Left lung (tissue), 4 donors: ENCODE measurements at regions not wholly inside any gene's neighbourhood (a gene's known extent, or its start where the extent isn't known, plus 50 kb on each side); places are given as distances from the start of the nearest gene placed in this dataset.
A peak's percentile ranks its signal among the peaks of the same experiment; 100 is the strongest.

ENCODE experiments used
- ATAC-seq: fragments of 200-7000 bp; cut with Tn5 transposase; one replicate; pipeline ENCODE4 v1.9.1; 2020; ENCODE audit warnings: moderate library complexity
- DNase-seq, 4 donors: peaks; one replicate each; pipeline ENCODE4 v3.0.0-alpha.2; 2013 to 2020
- H3K27ac ChIP-seq, 2 donors: fragments of 200-600 bp; sonication (generic) in 1 of 2; one replicate each; pipeline versions ENCODE4 v1.5.0 to v1.8.0; 2020 to 2021
- H3K27me3 ChIP-seq, 2 donors: fragments of 200-600 bp; sonication (generic) in 1 of 2; one replicate each; pipeline versions ENCODE4 v1.5.0 to v1.8.0; 2020 to 2021
- H3K36me3 ChIP-seq, 2 donors: fragments of 200-600 bp; sonication (generic) in 1 of 2; one replicate each; pipeline versions ENCODE4 v1.5.0 to v1.8.0; 2020 to 2021
- H3K4me1 ChIP-seq, 2 donors: fragments of 200-600 bp; one replicate each; pipeline ENCODE4 v1.8.0; 2021
- H3K4me3 ChIP-seq, 2 donors: fragments of 200-600 bp; sonication (generic) in 1 of 2; one replicate each; pipeline versions ENCODE4 v1.5.0 to v1.8.0; 2020 to 2021; ENCODE audit warnings: mild to moderate bottlenecking in 1 of 2
- H3K9me3 ChIP-seq, 2 donors: fragments of 200-600 bp; sonication (generic) in 1 of 2; one replicate each; pipeline versions ENCODE4 v1.5.0 to v1.8.0; 2020 to 2021
- CTCF ChIP-seq, 2 donors: fragments of 200-600 bp; sonication (generic) in 1 of 2; IDR thresholded peaks; one replicate each; pipeline versions ENCODE4 v1.5.0 to v1.8.0; 2021; ENCODE audit warnings: antibody characterized with exemption in 2 of 2
- intact Hi-C, 2 donors: fragments of 100-400 bp; cut with DNase I; formaldehyde crosslinking; loops; one replicate each; pipeline versions ENCODE4 v1.11.2 to v1.14.2; 2022
- donor health status: DM: no; HTN: yes; CAD: no.
- donor health status: DM: no; HTN: no; CAD: no.

DNA sequence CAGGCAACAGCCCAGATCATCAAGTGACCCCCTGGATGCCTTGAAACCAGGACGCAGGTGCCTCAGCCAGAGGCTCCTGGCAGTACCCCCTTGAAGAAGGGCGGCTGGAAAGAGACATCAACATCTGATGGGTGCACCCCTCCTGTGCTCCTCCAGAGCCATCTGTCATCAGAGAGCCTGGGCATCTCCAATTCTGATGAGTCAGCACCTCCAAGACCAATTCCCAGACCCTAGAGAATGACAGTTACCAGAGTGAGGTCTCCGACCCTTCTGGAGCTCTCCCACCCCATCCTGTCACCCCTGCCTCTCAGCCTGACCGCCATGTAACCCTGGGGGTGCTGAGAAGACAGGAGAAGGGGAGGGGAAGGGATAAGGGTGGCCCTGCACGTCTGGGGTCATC is 433.7 kb downstream of the SOX9 start:
- Histone ChIP-seq H3K9me3 (no peaks in the 10 kb centered on the region), H3K27ac (no peak overlapping the region), H3K36me3 (no peaks in the 10 kb centered on the region), H3K27me3 (no peaks in the 10 kb centered on the region), H3K4me1 (no peaks in the 10 kb centered on the region), H3K4me3 (no peak overlapping the region)
- intact Hi-C loops, result no loop called here
- no peak for ATAC-seq
- no peak for TF ChIP-seq CTCF (IDR thresholded peaks at IDR 0.05)
- no peak for DNase-seq

- TF ChIP-seq CTCF (IDR thresholded peaks at IDR 0.05), result no peak
- no peak overlapping the region for H3K4me3 ChIP-seq
- intact Hi-C loops, result no loop called here
- no peaks in the 10 kb centered on the region for H3K4me1 ChIP-seq
- H3K27ac ChIP-seq, result no peak overlapping the region
- no peaks in the 10 kb centered on the region for H3K27me3 ChIP-seq
- no peaks in the 10 kb centered on the region for H3K9me3 ChIP-seq
- no peaks in the 10 kb centered on the region for H3K36me3 ChIP-seq
- no peak for DNase-seq
- ATAC-seq, result no peak
Observed at GRCh38 chr17:72555052-72555451, 434.2 kb downstream of the SOX9 start.

- H3K4me1 ChIP-seq, result peaks cover 0 to 4% of the 10 kb centered on the region in 2 donors
- intact Hi-C loops, result no loop called here
- H3K36me3 ChIP-seq, result no peaks in the 10 kb centered on the region
- TF ChIP-seq CTCF (IDR thresholded peaks at IDR 0.05), result peak; percentile 74 to 83
- H3K9me3 ChIP-seq, result no peaks in the 10 kb centered on the region
- DNase-seq (peak in 2 of 4 donors; percentile 60 to 61), ATAC-seq (peak; percentile 53)
- H3K27me3 ChIP-seq, result no peaks in the 10 kb centered on the region
- no peak overlapping the region for H3K4me3 ChIP-seq
- H3K27ac ChIP-seq, result no peak overlapping the region
Observed at GRCh38 chr17:72556944-72557826, 436.4 kb downstream of the SOX9 start.

DNA sequence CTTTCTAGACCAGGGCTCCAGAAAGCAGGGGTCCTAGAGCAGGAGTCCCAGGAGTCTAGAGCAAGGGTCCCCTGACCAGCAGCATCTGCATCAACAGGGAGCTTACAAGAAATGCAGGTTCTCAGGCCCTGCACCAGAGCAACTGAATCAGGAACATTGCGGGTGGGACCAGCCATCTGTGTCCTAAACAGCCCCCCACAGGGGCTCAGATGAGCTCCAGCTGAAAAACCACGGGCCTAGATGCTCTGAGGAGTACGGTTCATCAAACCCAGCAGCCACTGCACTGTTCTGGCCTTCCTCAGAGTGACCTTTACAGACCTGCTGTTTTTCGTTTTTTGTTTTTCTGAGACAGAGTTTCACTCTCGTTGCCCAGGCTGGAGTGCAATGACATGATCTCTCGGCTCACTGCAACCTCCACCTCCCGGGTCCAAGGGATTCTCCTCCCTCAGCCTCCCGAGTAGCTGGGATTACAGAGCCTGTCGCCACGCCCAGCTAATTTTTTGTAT is 438.2 kb downstream of the SOX9 start:
- TF ChIP-seq CTCF (IDR thresholded peaks at IDR 0.05), result no peak
- Histone ChIP-seq H3K27me3 (no peaks in the 10 kb centered on the region), H3K36me3 (no peaks in the 10 kb centered on the region), H3K27ac (no peak overlapping the region), H3K9me3 (no peaks in the 10 kb centered on the region), H3K4me1 (peaks cover 0 to 4% of the 10 kb centered on the region in 2 donors), H3K4me3 (no peak overlapping the region)
- DNase-seq (no peak), ATAC-seq (no peak)
- intact Hi-C loops, result no loop called here
